ENCODE measurements at regions not wholly inside any gene's neighbourhood (a gene's known extent, or its start where the extent isn't known, plus 50 kb on each side); places are given as distances from the start of the nearest gene placed in this dataset.

- CTCF ChIA-PET (ENCODE audit: unreplicated experiment), result no interaction called here
- no TSS peak for BruUV-seq (replicated peaks)
- POLR2A ChIA-PET, result interaction anchor here (0.6 kb wide), 1 partner anchor 455 kb away, joined by 3 read pairs; no protein-coding TSS in a partner anchor
- Histone ChIP-seq H3K4me1 (ENCODE audit: insufficient read depth, low read length, poor library complexity, severe bottlenecking) (no peaks in the 10 kb centered on the region), H3K4me3 (ENCODE audit: low read depth, low read length, poor library complexity, severe bottlenecking) (no peak overlapping the region), H3K9me3 (ENCODE audit: low read length) (no peaks in the 10 kb centered on the region), H2AFZ (ENCODE audit: low read length) (no peak overlapping the region), H3K27ac (ENCODE audit: low read depth, low read length, poor library complexity, severe bottlenecking) (no peak overlapping the region), H3K36me3 (ENCODE audit: insufficient read depth, low read length) (no peaks in the 10 kb centered on the region), H3K79me2 (ENCODE audit: insufficient read depth, low read depth, low read length) (no peaks in the 10 kb centered on the region), H3K4me2 (ENCODE audit: low read length) (no peak overlapping the region), H3K9me2 (ENCODE audit: insufficient read depth, low read length) (no peaks in the 10 kb centered on the region), H4K20me1 (ENCODE audit: insufficient read depth, low read length) (no peaks in the 10 kb centered on the region)
- no peak for DNase-seq (ENCODE audit: low spot score)
- intact Hi-C loops (cut with micrococcal nuclease; ENCODE audit: unreplicated experiment), result no loop called here
- TF ChIP-seq CTCF (conservative IDR thresholded peaks at IDR 0.05; ENCODE audit: low read length) (no peak), EZH2phosphoT487 (IDR thresholded peaks at IDR 0.05; ENCODE audit: borderline replicate concordance, low read depth, low read length) (no peak)
These were observed 325.4 kb upstream of the NPVF start for GRCh38 chr7:25553580-25554291.

- peaks cover under 1% of the 10 kb centered on the region for H3K4me1 ChIP-seq (ENCODE audit: insufficient read depth, low read length, poor library complexity, severe bottlenecking)
- no peaks in the 10 kb centered on the region for H4K20me1 ChIP-seq (ENCODE audit: insufficient read depth, low read length)
- BruUV-seq (replicated peaks), result no TSS peak
- POLR2A ChIA-PET, result no interaction called here
- no peaks in the 10 kb centered on the region for H3K79me2 ChIP-seq (ENCODE audit: insufficient read depth, low read depth, low read length)
- no peaks in the 10 kb centered on the region for H3K36me3 ChIP-seq (ENCODE audit: insufficient read depth, low read length)
- intact Hi-C loops (cut with micrococcal nuclease; ENCODE audit: unreplicated experiment), result no loop called here
- CTCF ChIA-PET (ENCODE audit: unreplicated experiment), result no interaction called here
- no peak overlapping the region for H3K4me2 ChIP-seq (ENCODE audit: low read length)
- no peak overlapping the region for H3K4me3 ChIP-seq (ENCODE audit: low read depth, low read length, poor library complexity, severe bottlenecking)
- TF ChIP-seq EZH2phosphoT487 (IDR thresholded peaks at IDR 0.05; ENCODE audit: borderline replicate concordance, low read depth, low read length) (no peak), CTCF (conservative IDR thresholded peaks at IDR 0.05; ENCODE audit: low read length) (no peak)
- H3K9me2 ChIP-seq (ENCODE audit: insufficient read depth, low read length), result no peaks in the 10 kb centered on the region
- no peaks in the 10 kb centered on the region for H3K9me3 ChIP-seq (ENCODE audit: low read length)
- H3K27ac ChIP-seq (ENCODE audit: low read depth, low read length, poor library complexity, severe bottlenecking), result no peak overlapping the region
- no peak overlapping the region for H2AFZ ChIP-seq (ENCODE audit: low read length)
- no peak for DNase-seq (ENCODE audit: low spot score)
These were observed 329.2 kb upstream of the NPVF start for GRCh38 chr7:25557379-25557917.

- intact Hi-C loops (cut with micrococcal nuclease; ENCODE audit: unreplicated experiment), result no loop called here
- Histone ChIP-seq H3K9me3 (ENCODE audit: low read length) (no peaks in the 10 kb centered on the region), H3K4me1 (ENCODE audit: insufficient read depth, low read length, poor library complexity, severe bottlenecking) (peaks cover 5% of the 10 kb centered on the region), H3K4me3 (ENCODE audit: low read depth, low read length, poor library complexity, severe bottlenecking) (no peak overlapping the region), H4K20me1 (ENCODE audit: insufficient read depth, low read length) (no peaks in the 10 kb centered on the region), H3K36me3 (ENCODE audit: insufficient read depth, low read length) (no peaks in the 10 kb centered on the region), H2AFZ (ENCODE audit: low read length) (no peak overlapping the region), H3K9me2 (ENCODE audit: insufficient read depth, low read length) (no peaks in the 10 kb centered on the region), H3K27ac (ENCODE audit: low read depth, low read length, poor library complexity, severe bottlenecking) (no peak overlapping the region), H3K79me2 (ENCODE audit: insufficient read depth, low read depth, low read length) (no peaks in the 10 kb centered on the region), H3K4me2 (ENCODE audit: low read length) (no peak overlapping the region)
- ChIA-PET POLR2A (no interaction called here), CTCF (ENCODE audit: unreplicated experiment) (no interaction called here)
- no peak for TF ChIP-seq CTCF (conservative IDR thresholded peaks at IDR 0.05; ENCODE audit: low read length)
- TF ChIP-seq EZH2phosphoT487 (IDR thresholded peaks at IDR 0.05; ENCODE audit: borderline replicate concordance, low read depth, low read length), result no peak
- no TSS peak for BruUV-seq (replicated peaks)
- DNase-seq (ENCODE audit: low spot score), result no peak
These were observed 329.6 kb upstream of the NPVF start for GRCh38 chr7:25557930-25558329.

Measured in OCI-LY7 (cell line).